Liver (tissue), 7 donors: ENCODE measurements at regions not wholly inside any gene's neighbourhood (a gene's known extent, or its start where the extent isn't known, plus 50 kb on each side); places are given as distances from the start of the nearest gene placed in this dataset.

Experiments
- DNase-seq: peaks from one replicate; pipeline ENCODE4 v3.0.0-alpha.2; 2017; ENCODE audit warnings: low spot score
- H3K27ac ChIP-seq, 2 donors: one replicate each; pipeline ENCODE4 v1.7.0; 2013; ENCODE audit warnings: inconsistent platforms in 2 of 2, low read length in 2 of 2, control low read depth in 1 of 2, low read depth in 1 of 2, mild to moderate bottlenecking in 1 of 2
- H3K27me3 ChIP-seq, 4 donors: one replicate each; pipeline versions ENCODE4 v1.6.1 to v1.7.0; 2013; ENCODE audit warnings: low read length in 3 of 4, inconsistent platforms in 1 of 4, mild to moderate bottlenecking in 1 of 4, moderate library complexity in 1 of 4; ENCODE audit not compliant: control insufficient read depth in 4 of 4, insufficient read depth in 4 of 4
- H3K36me3 ChIP-seq, 4 donors: one replicate each; pipeline versions ENCODE4 v1.6.1 to v1.7.0; 2013; ENCODE audit warnings: low read length in 3 of 4, mild to moderate bottlenecking in 3 of 4, low read depth in 1 of 4, moderate library complexity in 1 of 4; ENCODE audit not compliant: control insufficient read depth in 4 of 4, insufficient read depth in 3 of 4
- H3K4me1 ChIP-seq, 4 donors: one replicate each; pipeline versions ENCODE4 v1.6.1 to v1.7.0; 2013; ENCODE audit warnings: low read length in 3 of 4, mild to moderate bottlenecking in 3 of 4, moderate library complexity in 1 of 4; ENCODE audit not compliant: control insufficient read depth in 4 of 4, insufficient read depth in 4 of 4
- H3K4me3 ChIP-seq, 3 donors: one replicate each; pipeline versions ENCODE4 v1.6.1 to v1.7.0; 2013; ENCODE audit warnings: low read length in 3 of 3, control low read depth in 1 of 3, low read depth in 1 of 3, mild to moderate bottlenecking in 1 of 3
- H3K9ac ChIP-seq, 2 donors: one replicate each; pipeline ENCODE4 v1.7.0; 2013; ENCODE audit warnings: low read length in 2 of 2, mild to moderate bottlenecking in 2 of 2, moderate library complexity in 2 of 2, control low read depth in 1 of 2, low read depth in 1 of 2
- H3K9me3 ChIP-seq, 4 donors: one replicate each; pipeline versions ENCODE4 v1.6.1 to v1.7.0; 2013; ENCODE audit warnings: low read length in 3 of 4; ENCODE audit not compliant: control insufficient read depth in 4 of 4
- CTCF ChIP-seq: fragments of 150-350 bp; IDR thresholded peaks from 2 replicates; pipeline ENCODE4 v1.5.1; 2017; ENCODE audit warnings: improper control_type of control experiment, low read depth, low read length; ENCODE audit not compliant: missing input control
- EGR1 ChIP-seq, 2 donors: IDR thresholded peaks; 2 replicates each; pipeline ENCODE4 v1.6.1; 2016 to 2018; ENCODE audit warnings: antibody characterized with exemption in 2 of 2, low read depth in 2 of 2
- FOXA1 ChIP-seq: IDR thresholded peaks from 2 replicates; pipeline ENCODE4 v1.6.1; 2016; ENCODE audit warnings: antibody characterized with exemption
- FOXA2 ChIP-seq: IDR thresholded peaks from 2 replicates; pipeline ENCODE4 v1.6.1; 2016; ENCODE audit warnings: antibody characterized with exemption
- GABPA ChIP-seq, 2 donors: IDR thresholded peaks in 1 of 2; conservative IDR thresholded peaks in 1 of 2; 2 replicates each; pipeline ENCODE4 v1.6.1; 2016; ENCODE audit warnings: antibody characterized with exemption in 2 of 2, mild to moderate bottlenecking in 1 of 2, moderate library complexity in 1 of 2
- HNF4A ChIP-seq, 2 donors: conservative IDR thresholded peaks; 2 replicates each; pipeline ENCODE4 v1.6.1; 2016; ENCODE audit warnings: antibody characterized with exemption in 2 of 2, mild to moderate bottlenecking in 2 of 2
- HNF4G ChIP-seq: IDR thresholded peaks from 2 replicates; pipeline ENCODE4 v1.6.1; 2016; ENCODE audit warnings: antibody characterized with exemption
- JUND ChIP-seq, 2 donors: IDR thresholded peaks; 2 replicates each; pipeline ENCODE4 v1.6.1; 2016; ENCODE audit warnings: antibody characterized with exemption in 2 of 2
- NR2F2 ChIP-seq: IDR thresholded peaks from 2 replicates; pipeline ENCODE4 v1.6.1; 2016; ENCODE audit warnings: antibody characterized with exemption
- RAD21 ChIP-seq, 2 donors: IDR thresholded peaks; 2 replicates each; pipeline ENCODE4 v1.6.1; 2016; ENCODE audit warnings: antibody characterized with exemption in 2 of 2, mild to moderate bottlenecking in 2 of 2
- RXRA ChIP-seq, 2 donors: IDR thresholded peaks; 2 replicates each; pipeline ENCODE4 v1.6.1; 2017 to 2018; ENCODE audit warnings: antibody characterized with exemption in 2 of 2, mild to moderate bottlenecking in 1 of 2
- SP1 ChIP-seq: IDR thresholded peaks from 2 replicates; pipeline ENCODE4 v1.6.1; 2018; ENCODE audit warnings: antibody characterized with exemption, mild to moderate bottlenecking
- TAF1 ChIP-seq: conservative IDR thresholded peaks from 2 replicates; pipeline ENCODE4 v1.6.1; 2016; ENCODE audit warnings: antibody characterized with exemption, mild to moderate bottlenecking
- YY1 ChIP-seq: IDR thresholded peaks from 2 replicates; pipeline ENCODE4 v1.6.1; 2016; ENCODE audit warnings: antibody characterized with exemption, mild to moderate bottlenecking
- TF ChIP-seq, protein P1 (sequence below): IDR thresholded peaks from 2 replicates; pipeline ENCODE4 v1.6.1; 2016; ENCODE audit warnings: antibody characterized with exemption, mild to moderate bottlenecking
- TF ChIP-seq, protein P2 (sequence below): IDR thresholded peaks from 2 replicates; pipeline ENCODE4 v1.6.1; 2016; ENCODE audit warnings: antibody characterized with exemption
- TF ChIP-seq, protein P3 (sequence below): IDR thresholded peaks from 2 replicates; pipeline ENCODE4 v1.6.1; 2016; ENCODE audit warnings: antibody characterized with exemption
- TF ChIP-seq, protein P4 (sequence below): IDR thresholded peaks from 2 replicates; pipeline ENCODE4 v1.6.1; 2016; ENCODE audit warnings: antibody characterized with exemption
- donor health status: healthy.
- donor health status: healthy.
- donor health status: healthy.
- donor health status: healthy.

GRCh38 chr1:168468822-168469221 is 75.0 kb downstream of the XCL2 start:
- TF ChIP-seq RAD21 (IDR thresholded peaks at IDR 0.05), result no peak
- no peak for TF ChIP-seq CTCF
- no peak for TF ChIP-seq YY1
- TF ChIP-seq SP1, result no peak
- no peak for TF ChIP-seq TAF1
- TF ChIP-seq NR2F2, result no peak
- TF ChIP-seq, protein P1, sequence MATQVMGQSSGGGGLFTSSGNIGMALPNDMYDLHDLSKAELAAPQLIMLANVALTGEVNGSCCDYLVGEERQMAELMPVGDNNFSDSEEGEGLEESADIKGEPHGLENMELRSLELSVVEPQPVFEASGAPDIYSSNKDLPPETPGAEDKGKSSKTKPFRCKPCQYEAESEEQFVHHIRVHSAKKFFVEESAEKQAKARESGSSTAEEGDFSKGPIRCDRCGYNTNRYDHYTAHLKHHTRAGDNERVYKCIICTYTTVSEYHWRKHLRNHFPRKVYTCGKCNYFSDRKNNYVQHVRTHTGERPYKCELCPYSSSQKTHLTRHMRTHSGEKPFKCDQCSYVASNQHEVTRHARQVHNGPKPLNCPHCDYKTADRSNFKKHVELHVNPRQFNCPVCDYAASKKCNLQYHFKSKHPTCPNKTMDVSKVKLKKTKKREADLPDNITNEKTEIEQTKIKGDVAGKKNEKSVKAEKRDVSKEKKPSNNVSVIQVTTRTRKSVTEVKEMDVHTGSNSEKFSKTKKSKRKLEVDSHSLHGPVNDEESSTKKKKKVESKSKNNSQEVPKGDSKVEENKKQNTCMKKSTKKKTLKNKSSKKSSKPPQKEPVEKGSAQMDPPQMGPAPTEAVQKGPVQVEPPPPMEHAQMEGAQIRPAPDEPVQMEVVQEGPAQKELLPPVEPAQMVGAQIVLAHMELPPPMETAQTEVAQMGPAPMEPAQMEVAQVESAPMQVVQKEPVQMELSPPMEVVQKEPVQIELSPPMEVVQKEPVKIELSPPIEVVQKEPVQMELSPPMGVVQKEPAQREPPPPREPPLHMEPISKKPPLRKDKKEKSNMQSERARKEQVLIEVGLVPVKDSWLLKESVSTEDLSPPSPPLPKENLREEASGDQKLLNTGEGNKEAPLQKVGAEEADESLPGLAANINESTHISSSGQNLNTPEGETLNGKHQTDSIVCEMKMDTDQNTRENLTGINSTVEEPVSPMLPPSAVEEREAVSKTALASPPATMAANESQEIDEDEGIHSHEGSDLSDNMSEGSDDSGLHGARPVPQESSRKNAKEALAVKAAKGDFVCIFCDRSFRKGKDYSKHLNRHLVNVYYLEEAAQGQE, result no peak
- TF ChIP-seq FOXA2, result no peak
- TF ChIP-seq, protein P2, sequence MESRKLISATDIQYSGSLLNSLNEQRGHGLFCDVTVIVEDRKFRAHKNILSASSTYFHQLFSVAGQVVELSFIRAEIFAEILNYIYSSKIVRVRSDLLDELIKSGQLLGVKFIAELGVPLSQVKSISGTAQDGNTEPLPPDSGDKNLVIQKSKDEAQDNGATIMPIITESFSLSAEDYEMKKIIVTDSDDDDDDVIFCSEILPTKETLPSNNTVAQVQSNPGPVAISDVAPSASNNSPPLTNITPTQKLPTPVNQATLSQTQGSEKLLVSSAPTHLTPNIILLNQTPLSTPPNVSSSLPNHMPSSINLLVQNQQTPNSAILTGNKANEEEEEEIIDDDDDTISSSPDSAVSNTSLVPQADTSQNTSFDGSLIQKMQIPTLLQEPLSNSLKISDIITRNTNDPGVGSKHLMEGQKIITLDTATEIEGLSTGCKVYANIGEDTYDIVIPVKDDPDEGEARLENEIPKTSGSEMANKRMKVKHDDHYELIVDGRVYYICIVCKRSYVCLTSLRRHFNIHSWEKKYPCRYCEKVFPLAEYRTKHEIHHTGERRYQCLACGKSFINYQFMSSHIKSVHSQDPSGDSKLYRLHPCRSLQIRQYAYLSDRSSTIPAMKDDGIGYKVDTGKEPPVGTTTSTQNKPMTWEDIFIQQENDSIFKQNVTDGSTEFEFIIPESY, result no peak
- TF ChIP-seq RXRA (IDR thresholded peaks at IDR 0.05), result no peak
- TF ChIP-seq HNF4A (conservative IDR thresholded peaks at IDR 0.05), result no peak
- TF ChIP-seq HNF4G, result no peak
- TF ChIP-seq JUND (IDR thresholded peaks at IDR 0.05), result no peak
- TF ChIP-seq GABPA (IDR thresholded peaks at IDR 0.05 in 1 of 2, conservative IDR thresholded peaks at IDR 0.05 in 1 of 2), result no peak
- no peak for TF ChIP-seq EGR1 (IDR thresholded peaks at IDR 0.05; ENCODE audit: low read depth in 2 of 2)
- TF ChIP-seq, protein P3, sequence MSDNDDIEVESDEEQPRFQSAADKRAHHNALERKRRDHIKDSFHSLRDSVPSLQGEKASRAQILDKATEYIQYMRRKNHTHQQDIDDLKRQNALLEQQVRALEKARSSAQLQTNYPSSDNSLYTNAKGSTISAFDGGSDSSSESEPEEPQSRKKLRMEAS, result no peak
- no peak for TF ChIP-seq FOXA1
- TF ChIP-seq, protein P4, sequence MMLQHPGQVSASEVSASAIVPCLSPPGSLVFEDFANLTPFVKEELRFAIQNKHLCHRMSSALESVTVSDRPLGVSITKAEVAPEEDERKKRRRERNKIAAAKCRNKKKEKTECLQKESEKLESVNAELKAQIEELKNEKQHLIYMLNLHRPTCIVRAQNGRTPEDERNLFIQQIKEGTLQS, result no peak
- Histone ChIP-seq H3K9me3 (no peaks in the 10 kb centered on the region), H3K9ac (no peak overlapping the region), H3K27ac (no peak overlapping the region), H3K4me1 (no peaks in the 10 kb centered on the region), H3K27me3 (no peaks in the 10 kb centered on the region), H3K4me3 (no peak overlapping the region), H3K36me3 (peaks cover 0 to 2% (median under 1%) of the 10 kb centered on the region in 4 donors)
- no peak for DNase-seq
